Rectal smooth muscle tissue (tissue), 1 donor: ENCODE measurements at regions not wholly inside any gene's neighbourhood (a gene's known extent, or its start where the extent isn't known, plus 50 kb on each side); places are given as distances from the start of the nearest gene placed in this dataset.

Source experiments
- H3K27ac ChIP-seq: one replicate; pipeline ENCODE4 v1.7.0; 2013; ENCODE audit warnings: low read depth, low read length, inconsistent platforms
- H3K27me3 ChIP-seq: one replicate; pipeline ENCODE4 v1.7.0; 2013; ENCODE audit warnings: low read length; ENCODE audit not compliant: control insufficient read depth, insufficient read depth
- H3K36me3 ChIP-seq: one replicate; pipeline ENCODE4 v1.7.0; 2013; ENCODE audit warnings: low read length; ENCODE audit not compliant: control insufficient read depth, insufficient read depth
- H3K4me1 ChIP-seq: one replicate; pipeline ENCODE4 v1.7.0; 2013; ENCODE audit warnings: low read length; ENCODE audit not compliant: control insufficient read depth, insufficient read depth
- H3K4me3 ChIP-seq: one replicate; pipeline ENCODE4 v1.7.0; 2013; ENCODE audit warnings: low read length
- H3K9ac ChIP-seq: one replicate; pipeline ENCODE4 v1.7.0; 2013; ENCODE audit warnings: low read length

DNA sequence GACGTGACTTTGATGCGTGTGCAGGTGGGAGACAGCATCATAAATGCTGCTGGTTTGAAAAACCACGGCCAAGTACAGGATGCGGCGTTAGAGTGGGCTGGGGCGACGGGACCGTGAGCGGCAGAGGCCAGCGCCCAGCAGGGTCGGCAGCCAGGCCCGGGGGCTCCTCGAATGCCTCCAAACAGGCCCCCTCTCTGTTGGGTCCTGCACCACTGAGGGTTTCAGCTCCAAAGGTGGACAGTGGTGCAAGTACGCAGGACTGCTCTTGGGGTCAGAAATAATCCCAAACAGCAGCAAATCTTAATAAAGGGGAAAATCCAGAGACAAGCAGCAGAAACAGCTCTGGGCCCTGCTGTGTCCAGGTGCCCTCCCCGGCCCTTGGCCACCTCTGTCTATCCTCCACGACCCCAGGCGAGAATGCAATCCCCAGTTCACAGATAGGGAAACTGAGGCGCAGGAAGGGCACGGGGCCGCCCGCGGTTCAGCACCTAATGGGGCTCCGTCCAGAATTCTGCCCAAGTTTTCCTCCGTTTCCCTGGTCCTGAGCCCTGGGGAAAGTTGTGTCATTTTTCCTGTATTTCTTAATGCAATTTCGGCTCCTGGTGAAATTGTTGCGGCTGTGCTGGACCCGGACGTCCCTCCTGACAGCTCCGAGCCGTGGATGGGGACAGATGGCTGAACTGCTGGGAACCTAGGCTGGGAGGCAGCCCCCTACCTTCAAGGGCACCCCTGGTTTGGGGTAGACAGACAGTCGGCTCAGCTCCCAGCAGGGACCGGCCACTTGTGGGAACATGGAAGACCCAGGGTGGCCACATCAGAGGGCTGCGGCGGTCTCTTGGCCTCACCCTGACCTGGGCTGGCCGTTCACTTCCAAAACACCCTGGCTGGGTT is 97.4 kb downstream of the FOXL3 start:
- H3K9ac ChIP-seq = no peak overlapping the region
- no peaks in the 10 kb centered on the region for H3K36me3 ChIP-seq
- H3K27ac ChIP-seq = no peak overlapping the region
- H3K27me3 ChIP-seq = no peaks in the 10 kb centered on the region
- no peaks in the 10 kb centered on the region for H3K4me1 ChIP-seq
- H3K4me3 ChIP-seq = no peak overlapping the region

- H3K36me3 ChIP-seq = no peaks in the 10 kb centered on the region
- no peak overlapping the region for H3K4me3 ChIP-seq
- no peaks in the 10 kb centered on the region for H3K27me3 ChIP-seq
- H3K27ac ChIP-seq = no peak overlapping the region
- H3K4me1 ChIP-seq = no peaks in the 10 kb centered on the region
- no peak overlapping the region for H3K9ac ChIP-seq
These were observed 98.3 kb downstream of the FOXL3 start for GRCh38 chr7:388023-388960.

DNA sequence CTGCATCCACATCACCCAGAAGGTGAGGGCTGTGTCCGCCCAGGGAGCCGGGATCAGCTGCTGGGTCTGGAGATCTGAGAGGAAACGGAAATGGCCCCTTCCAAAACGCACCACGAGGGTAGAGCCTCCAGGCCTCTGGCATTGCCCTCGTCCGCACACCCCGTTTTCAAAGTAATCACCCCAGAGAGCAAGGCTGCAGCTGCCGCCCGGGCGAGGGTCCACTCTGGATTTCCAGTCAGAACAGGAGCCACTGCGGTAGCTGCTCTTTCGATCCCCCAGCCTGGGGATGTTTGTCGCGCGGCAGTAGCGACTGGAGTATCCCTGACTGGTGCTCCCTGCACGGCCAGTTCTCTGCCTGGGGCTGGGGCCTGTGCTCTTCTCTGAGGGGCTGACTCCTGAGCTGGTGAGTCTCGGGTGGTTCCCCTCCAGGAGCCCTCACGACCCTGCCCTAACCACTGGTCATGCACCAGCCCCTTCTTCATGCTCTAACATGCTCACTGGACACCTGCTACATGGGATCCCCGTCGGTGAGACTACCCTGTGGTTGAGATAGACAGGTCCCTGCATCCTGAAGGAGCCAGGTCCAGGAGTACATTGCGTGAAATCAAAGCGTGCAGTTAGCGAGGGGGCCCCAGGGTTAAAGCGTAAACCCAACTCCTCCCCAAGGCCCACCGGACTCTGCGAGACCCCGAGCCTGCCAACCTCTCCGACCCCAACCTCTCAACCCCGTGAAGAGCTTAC is 99.2 kb downstream of the FOXL3 start:
- Histone ChIP-seq H3K27ac (no peak overlapping the region), H3K4me1 (no peaks in the 10 kb centered on the region), H3K9ac (no peak overlapping the region), H3K36me3 (no peaks in the 10 kb centered on the region), H3K4me3 (no peak overlapping the region), H3K27me3 (no peaks in the 10 kb centered on the region)

GRCh38 chr7:389911-390601 is 100.1 kb downstream of the FOXL3 start:
- H3K4me3 ChIP-seq = no peak overlapping the region
- no peak overlapping the region for H3K9ac ChIP-seq
- no peak overlapping the region for H3K27ac ChIP-seq
- H3K4me1 ChIP-seq = no peaks in the 10 kb centered on the region
- no peaks in the 10 kb centered on the region for H3K36me3 ChIP-seq
- H3K27me3 ChIP-seq = no peaks in the 10 kb centered on the region

DNA sequence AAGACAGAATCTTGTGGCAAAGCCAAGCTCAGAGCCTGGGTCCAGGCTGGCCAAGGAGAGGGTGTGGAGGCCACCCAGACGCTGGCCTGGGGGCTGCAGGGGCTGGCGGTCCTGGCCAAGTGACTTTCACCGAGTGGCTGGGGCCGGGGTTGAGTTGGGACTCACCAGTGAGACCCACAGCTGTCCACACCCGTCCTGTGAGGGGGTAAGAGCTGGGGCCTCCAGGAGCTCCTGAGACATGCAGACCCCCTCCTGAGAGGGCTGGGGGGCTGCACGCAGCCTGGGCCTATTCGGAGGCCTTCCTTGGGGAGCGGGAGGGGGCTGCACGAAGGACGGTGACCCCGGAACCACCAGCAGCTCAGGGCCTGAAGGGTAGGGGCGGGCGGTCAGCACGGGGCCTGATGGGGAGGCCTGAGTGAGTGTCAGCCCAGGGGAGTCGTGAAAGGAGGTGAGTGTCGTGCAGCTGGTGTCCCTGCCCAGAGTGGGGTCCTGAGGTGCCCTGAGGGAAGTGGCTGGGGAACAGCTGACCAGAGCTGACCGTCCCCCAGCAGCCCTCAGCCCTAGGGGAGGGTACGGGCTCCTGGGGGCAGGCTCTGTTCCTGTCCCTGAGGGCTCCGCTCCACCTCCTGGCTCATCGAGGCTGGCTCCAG is 100.9 kb downstream of the FOXL3 start:
- H3K9ac ChIP-seq = no peak overlapping the region
- no peaks in the 10 kb centered on the region for H3K36me3 ChIP-seq
- H3K27me3 ChIP-seq = no peaks in the 10 kb centered on the region
- no peak overlapping the region for H3K27ac ChIP-seq
- no peak overlapping the region for H3K4me3 ChIP-seq
- H3K4me1 ChIP-seq = no peaks in the 10 kb centered on the region

- H3K27me3 ChIP-seq = no peaks in the 10 kb centered on the region
- no peak overlapping the region for H3K9ac ChIP-seq
These were observed 101.5 kb downstream of the FOXL3 start for GRCh38 chr7:391411-391951.

DNA sequence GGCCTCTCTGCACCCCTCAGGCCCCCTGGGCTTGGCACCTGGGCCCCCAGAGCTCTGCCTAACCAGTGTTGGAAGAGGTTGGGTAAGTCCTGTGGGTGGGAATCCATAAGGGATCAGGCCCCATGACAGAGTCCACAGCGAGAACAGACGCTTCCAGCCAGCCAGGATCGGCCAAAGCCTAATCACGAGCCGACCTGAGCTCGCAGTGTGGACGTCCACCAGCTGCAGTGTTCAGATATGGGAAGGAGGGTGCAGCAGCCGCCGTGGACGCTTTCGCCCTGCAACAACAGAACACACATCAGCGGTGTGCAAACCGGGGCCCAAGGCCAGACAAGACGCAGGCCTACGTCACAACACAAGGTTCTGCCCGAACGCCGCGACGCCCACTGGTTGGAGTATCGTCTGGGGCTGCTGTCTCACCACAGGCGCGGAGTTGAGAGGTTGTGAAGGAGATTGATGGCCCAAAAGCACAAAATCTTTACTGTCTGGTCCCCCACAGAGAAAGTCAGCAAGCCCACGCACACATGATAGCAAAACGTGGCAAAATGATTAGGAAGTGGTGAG is 102.1 kb downstream of the FOXL3 start:
- Histone ChIP-seq H3K27me3 (no peaks in the 10 kb centered on the region), H3K4me1 (no peaks in the 10 kb centered on the region), H3K27ac (no peak overlapping the region), H3K4me3 (no peak overlapping the region), H3K36me3 (no peaks in the 10 kb centered on the region), H3K9ac (no peak overlapping the region)

More at GRCh38 chr7:391411-391951, 101.5 kb downstream of the FOXL3 start:
- Histone ChIP-seq H3K4me1 (no peaks in the 10 kb centered on the region), H3K27ac (no peak overlapping the region), H3K4me3 (no peak overlapping the region), H3K36me3 (no peaks in the 10 kb centered on the region)

GRCh38 chr7:392822-393221 is 102.9 kb downstream of the FOXL3 start:
- no peaks in the 10 kb centered on the region for H3K27me3 ChIP-seq
- H3K4me1 ChIP-seq = no peaks in the 10 kb centered on the region
- no peak overlapping the region for H3K27ac ChIP-seq
- no peak overlapping the region for H3K9ac ChIP-seq
- H3K4me3 ChIP-seq = no peak overlapping the region
- no peaks in the 10 kb centered on the region for H3K36me3 ChIP-seq

GRCh38 chr7:395643-396042 is 105.7 kb downstream of the FOXL3 start:
- Histone ChIP-seq H3K4me1 (no peaks in the 10 kb centered on the region), H3K9ac (no peak overlapping the region), H3K27me3 (no peaks in the 10 kb centered on the region), H3K27ac (no peak overlapping the region), H3K4me3 (no peak overlapping the region), H3K36me3 (no peaks in the 10 kb centered on the region)

DNA sequence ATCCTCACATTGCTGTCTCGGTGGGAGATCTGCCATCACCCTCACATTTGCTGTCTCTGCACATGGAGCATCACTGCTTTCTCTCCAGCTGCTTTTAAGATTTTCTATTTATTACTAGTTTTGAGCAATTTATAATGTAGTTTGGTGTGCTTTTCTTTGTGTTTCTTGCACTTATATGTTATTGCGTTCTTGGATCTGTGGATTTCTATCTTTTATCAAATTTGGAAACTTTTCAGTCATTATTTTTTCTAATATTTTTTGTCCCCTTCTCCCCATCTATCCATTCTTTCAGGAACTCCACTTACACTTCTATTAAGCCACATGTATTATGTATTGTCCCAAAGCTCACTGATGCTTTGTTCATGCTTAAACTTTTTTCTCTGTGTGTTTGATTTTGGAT is 108.9 kb downstream of the FOXL3 start:
- H3K9ac ChIP-seq = no peak overlapping the region
- H3K4me3 ChIP-seq = no peak overlapping the region
- no peak overlapping the region for H3K27ac ChIP-seq
- H3K36me3 ChIP-seq = no peaks in the 10 kb centered on the region
- no peaks in the 10 kb centered on the region for H3K27me3 ChIP-seq
- no peaks in the 10 kb centered on the region for H3K4me1 ChIP-seq

GRCh38 chr7:400901-401485 is 111.0 kb downstream of the FOXL3 start:
- no peaks in the 10 kb centered on the region for H3K36me3 ChIP-seq
- H3K4me1 ChIP-seq = no peaks in the 10 kb centered on the region
- no peak overlapping the region for H3K9ac ChIP-seq
- no peak overlapping the region for H3K4me3 ChIP-seq
- H3K27me3 ChIP-seq = no peaks in the 10 kb centered on the region
- H3K27ac ChIP-seq = no peak overlapping the region
